ENCODE measurements at regions not wholly inside any gene's neighbourhood (a gene's known extent, or its start where the extent isn't known, plus 50 kb on each side); places are given as distances from the start of the nearest gene placed in this dataset.

- no peak for DNase-seq
Observed at GRCh38 chr1:5748286-5749225, 243.7 kb downstream of the NPHP4 start.

- peak; percentile 5 for DNase-seq
Observed at GRCh38 chr1:5747426-5748285, 244.6 kb downstream of the NPHP4 start.

GRCh38 chr1:5746611-5747425, 245.4 kb downstream of the NPHP4 start:
- no peak for DNase-seq

- peak; percentile 46 for DNase-seq
Observed at GRCh38 chr1:5745800-5746610, 246.2 kb downstream of the NPHP4 start.

GRCh38 chr1:5744911-5745799, 247.1 kb downstream of the NPHP4 start:
- peak; percentile 15 for DNase-seq

GRCh38 chr1:5744341-5744740, 247.9 kb downstream of the NPHP4 start:
- DNase-seq: no peak

GRCh38 chr1:5743435-5744095, 248.7 kb downstream of the NPHP4 start:
- DNase-seq: no peak

- no peak for DNase-seq
Observed at GRCh38 chr1:5742801-5743200, 249.4 kb downstream of the NPHP4 start.

- no peak for DNase-seq
Observed at GRCh38 chr1:5742032-5742431, 250.2 kb downstream of the NPHP4 start.

GRCh38 chr1:5740865-5741860, 251.1 kb downstream of the NPHP4 start:
- DNase-seq: no peak

GRCh38 chr1:5740450-5740849, 251.8 kb downstream of the NPHP4 start:
- no peak for DNase-seq

- DNase-seq: no peak
Observed at GRCh38 chr1:5739561-5740078, 252.6 kb downstream of the NPHP4 start.

GRCh38 chr1:5738911-5739462, 253.2 kb downstream of the NPHP4 start:
- DNase-seq: no peak

GRCh38 chr1:5737081-5737480, 255.1 kb downstream of the NPHP4 start:
- DNase-seq: no peak

GRCh38 chr1:5734996-5735395, 257.2 kb downstream of the NPHP4 start:
- no peak for DNase-seq

- no peak for DNase-seq
Observed at GRCh38 chr1:5734414-5734813, 257.8 kb downstream of the NPHP4 start.

- DNase-seq: no peak
Observed at GRCh38 chr1:5733596-5733995, 258.6 kb downstream of the NPHP4 start.

GRCh38 chr1:5731110-5731423, 261.2 kb downstream of the NPHP4 start:
- no peak for DNase-seq
